HG03097 (cell line): ENCODE measurements at regions not wholly inside any gene's neighbourhood (a gene's known extent, or its start where the extent isn't known, plus 50 kb on each side); places are given as distances from the start of the nearest gene placed in this dataset.

Experiments
- ATAC-seq: cut with Tn5 transposase; IDR thresholded peaks from one replicate; pipeline ENCODE4 v1.9.1; 2021; ENCODE audit not compliant: unreplicated experiment, low FRiP score

GRCh38 chr10:121289800-121290199 is 308.4 kb downstream of the FGFR2 start:
- ATAC-seq: no peak

- no peak for ATAC-seq
Observed at GRCh38 chr10:121290674-121291073, 307.6 kb downstream of the FGFR2 start.

GRCh38 chr10:121291376-121291775 is 306.9 kb downstream of the FGFR2 start:
- no peak for ATAC-seq

GRCh38 chr10:121291823-121292222 is 306.4 kb downstream of the FGFR2 start:
- ATAC-seq: no peak

- ATAC-seq: no peak
Observed at GRCh38 chr10:121292321-121292720, 305.9 kb downstream of the FGFR2 start.

- ATAC-seq: no peak
Observed at GRCh38 chr10:121293110-121293509, 305.1 kb downstream of the FGFR2 start.

- ATAC-seq: no peak
Observed at GRCh38 chr10:121294630-121295029, 303.6 kb downstream of the FGFR2 start.

- ATAC-seq: no peak
Observed at GRCh38 chr10:121296378-121296777, 301.9 kb downstream of the FGFR2 start.

- no peak for ATAC-seq
Observed at GRCh38 chr10:121296881-121297585, 301.2 kb downstream of the FGFR2 start.

GRCh38 chr10:121300723-121301122 is 297.5 kb downstream of the FGFR2 start:
- ATAC-seq: no peak

- ATAC-seq: no peak
Observed at GRCh38 chr10:121302541-121303180, 295.6 kb downstream of the FGFR2 start.

GRCh38 chr10:121303287-121303890 is 294.9 kb downstream of the FGFR2 start:
- ATAC-seq: no peak

- no peak for ATAC-seq
Observed at GRCh38 chr10:121305066-121305465, 293.2 kb downstream of the FGFR2 start.

- no peak for ATAC-seq
Observed at GRCh38 chr10:121306159-121306673, 292.0 kb downstream of the FGFR2 start.

- ATAC-seq: no peak
Observed at GRCh38 chr10:121307411-121307980, 290.7 kb downstream of the FGFR2 start.

- no peak for ATAC-seq
Observed at GRCh38 chr10:121308020-121308419, 290.2 kb downstream of the FGFR2 start.

GRCh38 chr10:121309164-121309563 is 289.1 kb downstream of the FGFR2 start:
- no peak for ATAC-seq

- no peak for ATAC-seq
Observed at GRCh38 chr10:121310151-121310711, 288.0 kb downstream of the FGFR2 start.

- ATAC-seq: no peak
Observed at GRCh38 chr10:121311812-121312443, 286.3 kb downstream of the FGFR2 start.

GRCh38 chr10:121312587-121312986 is 285.7 kb downstream of the FGFR2 start:
- no peak for ATAC-seq
